OCI-LY3 (cell line): ENCODE measurements at regions not wholly inside any gene's neighbourhood (a gene's known extent, or its start where the extent isn't known, plus 50 kb on each side); places are given as distances from the start of the nearest gene placed in this dataset.

Experiments used
- H2AFZ ChIP-seq: fragments of 200-600, 300-600 bp; shearing (Covaris generic); 2 replicates; pipeline ENCODE4 v1.6.0; 2014; ENCODE audit warnings: antibody characterized with exemption, low read depth, low read length
- H3K27ac ChIP-seq: fragments of 200-600, 300-600 bp; sonication (generic); 2 replicates; pipeline ENCODE4 v1.5.1; 2014; ENCODE audit warnings: mild to moderate bottlenecking, low read length, moderate library complexity, mixed read lengths
- H3K27me3 ChIP-seq: fragments of 200-600, 300-600 bp; sonication (generic); 2 replicates; pipeline ENCODE4 v1.6.1; 2014; ENCODE audit warnings: low read depth, low read length, mixed read lengths
- H3K36me3 ChIP-seq: fragments of 200-600, 300-600 bp; sonication (generic); replicated peaks from 2 replicates; pipeline ENCODE3; 2014; ENCODE audit warnings: low read depth, low read length, mixed read lengths
- H3K4me1 ChIP-seq: fragments of 300-600, 200-600 bp; sonication (generic); 2 replicates; pipeline ENCODE4 v1.6.1; 2014; ENCODE audit warnings: low read length, mixed read lengths
- H3K4me2 ChIP-seq: fragments of 200-600, 300-600 bp; sonication (generic); 2 replicates; pipeline ENCODE4 v1.6.1; 2014; ENCODE audit warnings: low read length, mixed read lengths
- H3K4me3 ChIP-seq: fragments of 300-600, 200-600 bp; sonication (generic); 2 replicates; pipeline ENCODE4 v1.5.1; 2014; ENCODE audit warnings: antibody characterized with exemption, mild to moderate bottlenecking, low read length, moderate library complexity
- H3K79me2 ChIP-seq: fragments of 300-600, 200-600 bp; shearing (Covaris generic); 2 replicates; pipeline ENCODE4 v1.6.1; 2014; ENCODE audit warnings: mild to moderate bottlenecking, low read length, mixed read lengths
- H3K9ac ChIP-seq: fragments of 300-600, 200-600 bp; shearing (Covaris generic); 2 replicates; pipeline ENCODE4 v1.6.0; 2014; ENCODE audit warnings: mild to moderate bottlenecking, low read length, moderate library complexity
- H3K9me3 ChIP-seq: fragments of 200-600, 300-600 bp; shearing (Covaris generic); 2 replicates; pipeline ENCODE4 v1.6.1; 2014; ENCODE audit warnings: low read length, mixed read lengths; ENCODE audit not compliant: insufficient read depth
- H4K20me1 ChIP-seq: fragments of 200-600, 300-600 bp; sonication (generic); 2 replicates; pipeline ENCODE4 v1.6.1; 2016; ENCODE audit warnings: low read length, mixed read lengths; ENCODE audit not compliant: insufficient read depth
- CTCF ChIP-seq: fragments of 200-600, 300-600 bp; sonication (generic); IDR thresholded peaks from 2 replicates; pipeline ENCODE4 v1.5.1; 2014; ENCODE audit warnings: antibody characterized with exemption, low read length, low read depth
- EZH2phosphoT487 ChIP-seq: fragments of 200-600 bp; shearing (Covaris generic); IDR thresholded peaks from 2 replicates; pipeline ENCODE4 v1.6.1; 2018; ENCODE audit warnings: antibody characterized with exemption, mixed run types, low read depth

GRCh38 chr3:18223974-18224373, 201.2 kb downstream of the SATB1 start:
- peak overlapping the region; percentile 57 for H3K9ac ChIP-seq
- H3K9me3 ChIP-seq = no peaks in the 10 kb centered on the region
- peak overlapping the region; percentile 91 for H3K4me2 ChIP-seq
- TF ChIP-seq CTCF (no peak), EZH2phosphoT487 (no peak)
- H3K4me3 ChIP-seq = peak overlapping the region; percentile 69
- peaks cover 10% of the 10 kb centered on the region for H3K27me3 ChIP-seq
- H2AFZ ChIP-seq = peak overlapping the region; percentile 52; the same call in 1 of the 2 replicates
- no peaks in the 10 kb centered on the region for H4K20me1 ChIP-seq
- H3K27ac ChIP-seq = peak overlapping the region; percentile 78
- H3K79me2 ChIP-seq = no peaks in the 10 kb centered on the region
- peaks cover 64% of the 10 kb centered on the region for H3K4me1 ChIP-seq
- no peaks in the 10 kb centered on the region for H3K36me3 ChIP-seq

DNA sequence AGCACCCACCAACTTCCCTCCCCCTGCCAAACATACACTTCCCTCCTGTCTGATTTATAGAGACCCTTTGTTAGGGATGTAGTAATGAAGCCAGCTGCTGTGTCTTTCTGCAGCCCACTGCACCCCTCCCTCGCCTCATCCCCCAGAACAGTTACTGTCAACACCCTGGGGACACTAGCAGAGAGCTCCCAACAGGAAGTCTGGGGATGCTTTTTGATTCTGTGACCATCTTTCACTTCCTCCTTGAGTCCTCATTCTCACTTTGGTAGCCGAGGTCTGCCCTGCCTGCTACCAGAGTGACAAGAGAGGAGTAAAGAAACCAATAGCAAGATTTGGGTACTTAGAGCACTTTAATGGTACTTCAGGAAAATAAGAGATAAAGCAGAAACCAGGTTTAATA, 201.6 kb downstream of the SATB1 start:
- no peak for TF ChIP-seq CTCF
- TF ChIP-seq EZH2phosphoT487 = no peak
- H3K4me1 ChIP-seq = peaks cover 64% of the 10 kb centered on the region

DNA sequence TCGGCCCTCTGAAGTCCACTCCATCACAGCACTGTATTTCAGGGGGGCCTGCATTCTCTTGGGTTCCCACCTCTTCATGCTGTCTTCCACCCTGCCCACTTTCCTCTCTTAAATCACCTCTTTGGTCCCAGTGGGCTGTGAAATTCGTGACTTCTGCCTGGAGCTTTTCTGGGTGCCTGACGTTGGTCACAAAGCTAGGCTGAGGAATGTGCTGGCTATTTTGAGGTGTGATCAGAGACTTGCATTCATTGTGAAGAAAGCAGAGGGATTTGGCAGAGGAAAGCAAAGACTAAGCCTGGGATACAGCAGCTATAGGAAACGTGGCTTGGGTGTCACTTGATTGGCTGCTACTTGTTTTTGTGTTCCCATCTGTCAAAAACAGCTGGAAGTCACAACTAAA, 202.5 kb downstream of the SATB1 start:
- Histone ChIP-seq H3K27ac (no peak overlapping the region), H3K4me2 (peak overlapping the region; percentile 91; the same call in 1 of the 2 replicates), H3K27me3 (peaks cover 8% of the 10 kb centered on the region; the same call in 1 of the 2 replicates), H3K79me2 (no peaks in the 10 kb centered on the region), H4K20me1 (no peaks in the 10 kb centered on the region), H3K9ac (no peak overlapping the region), H3K36me3 (no peaks in the 10 kb centered on the region), H3K4me1 (peaks cover 62% of the 10 kb centered on the region), H3K9me3 (no peaks in the 10 kb centered on the region), H3K4me3 (no peak overlapping the region), H2AFZ (no peak overlapping the region)
- TF ChIP-seq EZH2phosphoT487 (no peak), CTCF (no peak)

More for the DNA sequence above, 201.6 kb downstream of the SATB1 start:
- H3K27ac ChIP-seq = peak overlapping the region; percentile 78
- H3K4me2 ChIP-seq = peak overlapping the region; percentile 91
- H3K9ac ChIP-seq = peak overlapping the region; percentile 57
- no peaks in the 10 kb centered on the region for H4K20me1 ChIP-seq
- no peaks in the 10 kb centered on the region for H3K79me2 ChIP-seq
- H2AFZ ChIP-seq = peak overlapping the region; percentile 52; the same call in 1 of the 2 replicates
- H3K27me3 ChIP-seq = peaks cover 8% of the 10 kb centered on the region; the same call in 1 of the 2 replicates
- no peaks in the 10 kb centered on the region for H3K36me3 ChIP-seq
- no peaks in the 10 kb centered on the region for H3K9me3 ChIP-seq
- peak overlapping the region; percentile 69 for H3K4me3 ChIP-seq

DNA sequence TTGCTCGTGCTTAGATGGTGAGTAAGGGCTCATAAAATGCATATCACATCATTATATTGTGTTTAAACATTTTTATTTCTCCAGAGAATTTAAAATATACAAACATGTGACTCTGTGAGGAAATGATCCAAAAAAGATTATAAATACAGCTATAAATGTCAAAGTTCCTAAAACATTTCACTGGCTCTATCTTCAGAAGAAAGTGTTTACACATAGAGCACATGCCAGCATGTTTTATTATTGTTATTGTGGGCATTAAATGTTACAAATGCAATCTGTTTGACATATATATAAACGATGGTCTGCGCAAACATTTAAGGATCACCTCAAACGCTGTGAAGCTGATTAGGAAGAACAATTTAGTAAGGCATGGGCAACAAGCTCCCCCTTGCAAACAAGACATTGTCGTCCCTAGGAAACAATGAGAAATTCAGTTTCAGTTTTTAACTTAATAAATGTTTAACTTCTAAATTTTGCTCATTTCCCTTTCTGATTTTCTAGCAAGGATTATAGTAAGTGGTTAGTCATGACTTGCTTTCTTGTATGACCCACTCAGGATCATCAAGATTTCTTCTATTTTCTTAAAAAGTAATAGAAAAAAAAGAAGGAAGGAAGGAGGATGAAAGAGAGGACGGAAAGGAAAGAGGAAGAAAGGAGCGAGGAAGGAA, 207.5 kb downstream of the SATB1 start:
- peaks cover 35% of the 10 kb centered on the region for H3K4me1 ChIP-seq
- no peak overlapping the region for H3K9ac ChIP-seq
- H3K27me3 ChIP-seq = peaks cover 7% of the 10 kb centered on the region; the same call in 1 of the 2 replicates
- H4K20me1 ChIP-seq = no peaks in the 10 kb centered on the region
- no peak overlapping the region for H2AFZ ChIP-seq
- no peaks in the 10 kb centered on the region for H3K9me3 ChIP-seq
- H3K27ac ChIP-seq = no peak overlapping the region
- H3K36me3 ChIP-seq = no peaks in the 10 kb centered on the region
- TF ChIP-seq EZH2phosphoT487 = no peak
- no peak for TF ChIP-seq CTCF
- no peak overlapping the region for H3K4me3 ChIP-seq
- no peaks in the 10 kb centered on the region for H3K79me2 ChIP-seq
- H3K4me2 ChIP-seq = peak overlapping the region; percentile 33
